Activated CD8-positive, alpha-beta memory T cell treated with anti-CD3 and anti-CD28 coated beads, Interleukin-2, amount 10 ng/mL, durations not matched to agents 7 days and 5 days (primary cell): ENCODE measurements at regions not wholly inside any gene's neighbourhood (a gene's known extent, or its start where the extent isn't known, plus 50 kb on each side); places are given as distances from the start of the nearest gene placed in this dataset.
A peak's percentile ranks its signal among the peaks of the same experiment; 100 is the strongest.
"Not testable (repeated sequence)": the region's sequence is repeated elsewhere in the genome, so short reads cannot be mapped to it uniquely, and the experiment has no call there.

ENCODE experiments used
- ATAC-seq: fragments of 150-1000 bp; cut with Tn5 transposase; one replicate; pipeline ENCODE4 v1.10.0; 2021; ENCODE audit warnings: moderate library complexity
- CTCF ChIA-PET: fragments of 350-600 bp; sonication (Branson Sonifier 250); formaldehyde crosslinking; loops from one replicate; lab custom pipeline; 2021; ENCODE audit warnings: antibody characterized with exemption; lab: Charles Lee
- DNase-seq: peaks from one replicate; pipeline ENCODE4 v3.0.0-alpha.2; 2020
- H3K27ac Mint-ChIP-seq: one replicate; pipeline ENCODE4 v1.8.0; 2021; ENCODE audit warnings: mild to moderate bottlenecking, mixed read lengths
- H3K27me3 Mint-ChIP-seq: one replicate; pipeline ENCODE4 v1.8.0; 2021; ENCODE audit warnings: mixed read lengths
- H3K36me3 Mint-ChIP-seq: one replicate; pipeline ENCODE4 v1.8.0; 2021; ENCODE audit warnings: mild to moderate bottlenecking, mixed read lengths
- H3K4me1 Mint-ChIP-seq: one replicate; pipeline ENCODE4 v1.8.0; 2021; ENCODE audit warnings: mixed read lengths
- H3K4me3 Mint-ChIP-seq: one replicate; pipeline ENCODE4 v1.8.0; 2021; ENCODE audit warnings: mild to moderate bottlenecking, moderate library complexity, mixed read lengths
- H3K9me3 Mint-ChIP-seq: one replicate; pipeline ENCODE4 v1.8.0; 2022; ENCODE audit warnings: low read depth, mixed read lengths

DNA sequence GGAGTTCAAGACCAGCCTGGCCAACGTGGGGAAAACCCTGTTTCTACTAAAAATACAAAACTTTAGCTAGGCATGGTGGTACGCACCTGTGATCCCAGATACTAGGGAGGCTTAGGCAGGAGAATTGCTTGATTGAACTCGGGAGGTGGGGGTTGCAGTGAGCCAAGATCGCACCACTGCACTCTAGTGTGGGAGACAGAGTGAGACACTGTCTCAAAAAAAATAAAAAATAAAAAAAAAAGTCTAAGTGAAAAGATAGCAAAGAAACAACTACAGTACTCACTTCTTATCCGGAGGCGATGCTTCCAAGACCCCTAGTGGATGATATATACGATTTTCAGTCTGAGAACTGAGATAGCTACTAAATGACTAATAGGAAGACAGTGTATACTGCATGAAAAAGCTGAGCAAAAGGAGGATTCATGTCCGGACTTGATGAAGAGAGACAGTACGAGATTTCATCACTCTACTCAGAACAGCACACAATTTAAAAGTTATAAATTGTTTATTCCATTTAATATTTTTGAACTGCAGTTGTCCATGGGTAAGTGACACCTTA is 138.7 kb upstream of the GOLGA6L6 start:
- H3K4me3 Mint-ChIP-seq, H3K27me3 Mint-ChIP-seq, H3K27ac Mint-ChIP-seq, H3K4me1 Mint-ChIP-seq, H3K36me3 Mint-ChIP-seq, ATAC-seq, DNase-seq, CTCF ChIA-PET, H3K9me3 Mint-ChIP-seq: not testable (repeated sequence)

DNA sequence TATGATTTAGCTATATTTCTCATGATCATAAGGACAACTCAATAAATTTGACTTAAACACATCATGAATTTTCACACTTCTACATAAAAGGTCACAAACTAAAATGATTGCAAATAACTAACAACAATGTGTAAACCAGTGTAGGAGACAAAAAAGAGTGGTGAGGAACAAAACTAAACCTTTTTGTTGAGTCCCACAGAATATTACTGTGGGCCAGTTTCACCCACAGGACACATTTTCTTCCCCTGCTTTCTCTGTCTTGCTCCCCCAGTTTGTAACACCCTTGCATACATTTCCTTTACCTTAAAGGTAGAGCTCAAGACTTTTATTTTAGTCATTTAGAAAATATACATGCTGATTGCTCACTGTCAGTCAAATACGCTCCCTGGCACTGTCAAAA is 130.9 kb upstream of the GOLGA6L6 start:
- Mint-ChIP-seq H3K27ac (no peak overlapping the region), H3K27me3 (peaks cover 3% of the 10 kb centered on the region), H3K36me3 (no peaks in the 10 kb centered on the region), H3K4me1 (no peaks in the 10 kb centered on the region), H3K4me3 (no peak overlapping the region), H3K9me3 (no peaks in the 10 kb centered on the region)
- ATAC-seq = no peak
- CTCF ChIA-PET = interaction anchor here (0.7 kb wide), 1 partner anchor 15 kb away, joined by 3 read pairs; no protein-coding TSS in a partner anchor
- no peak for DNase-seq

DNA sequence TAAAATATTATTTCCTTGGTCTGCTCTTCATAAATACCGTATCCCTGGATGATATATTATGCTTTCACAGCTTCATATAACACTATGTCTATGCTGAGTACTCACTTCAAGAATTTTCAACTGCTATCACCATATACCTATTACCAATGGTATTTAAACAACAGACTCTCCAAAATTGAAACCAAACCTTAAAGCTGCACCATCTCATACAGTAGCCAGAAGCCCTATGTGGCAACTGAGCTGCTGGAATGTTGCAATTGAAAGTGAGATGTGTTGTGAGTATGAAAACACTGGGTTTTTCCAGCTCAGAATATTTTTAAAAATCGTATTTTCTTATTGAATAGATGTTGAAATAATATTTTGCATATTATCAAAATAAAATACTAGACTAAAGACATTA is 130.1 kb upstream of the GOLGA6L6 start:
- DNase-seq (no peak), ATAC-seq (no peak)
- CTCF ChIA-PET = interaction anchor here (0.7 to 1.1 kb wide), 2 partner anchors 14 to 315 kb away, joined by 3 read pairs; no protein-coding TSS in a partner anchor
- no peaks in the 10 kb centered on the region for H3K36me3 Mint-ChIP-seq
- no peak overlapping the region for H3K27ac Mint-ChIP-seq
- no peaks in the 10 kb centered on the region for H3K4me1 Mint-ChIP-seq
- H3K27me3 Mint-ChIP-seq = peaks cover 3% of the 10 kb centered on the region
- H3K4me3 Mint-ChIP-seq = no peak overlapping the region
- H3K9me3 Mint-ChIP-seq = no peaks in the 10 kb centered on the region

DNA sequence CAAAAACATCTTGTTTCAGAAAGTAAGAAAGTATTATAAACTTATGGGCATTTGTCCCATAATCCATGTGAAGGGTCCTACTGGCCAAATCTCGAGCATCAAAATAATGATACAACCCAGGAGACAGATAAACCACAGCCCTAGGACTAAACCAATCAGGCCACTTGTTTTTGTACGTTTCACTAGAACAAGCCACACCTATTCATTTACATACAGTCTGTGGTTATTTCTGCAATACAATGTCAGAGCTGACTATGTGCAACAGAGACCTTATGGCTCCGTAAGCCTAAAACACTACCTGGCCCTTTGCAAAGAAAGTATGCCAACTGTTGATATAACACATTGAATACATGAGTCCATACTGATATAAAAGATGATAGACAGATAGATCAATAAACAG is 124.8 kb upstream of the GOLGA6L6 start:
- H3K4me3 Mint-ChIP-seq, H3K36me3 Mint-ChIP-seq, DNase-seq, ATAC-seq, H3K9me3 Mint-ChIP-seq, CTCF ChIA-PET, H3K27me3 Mint-ChIP-seq, H3K4me1 Mint-ChIP-seq, H3K27ac Mint-ChIP-seq: not testable (repeated sequence)

DNA sequence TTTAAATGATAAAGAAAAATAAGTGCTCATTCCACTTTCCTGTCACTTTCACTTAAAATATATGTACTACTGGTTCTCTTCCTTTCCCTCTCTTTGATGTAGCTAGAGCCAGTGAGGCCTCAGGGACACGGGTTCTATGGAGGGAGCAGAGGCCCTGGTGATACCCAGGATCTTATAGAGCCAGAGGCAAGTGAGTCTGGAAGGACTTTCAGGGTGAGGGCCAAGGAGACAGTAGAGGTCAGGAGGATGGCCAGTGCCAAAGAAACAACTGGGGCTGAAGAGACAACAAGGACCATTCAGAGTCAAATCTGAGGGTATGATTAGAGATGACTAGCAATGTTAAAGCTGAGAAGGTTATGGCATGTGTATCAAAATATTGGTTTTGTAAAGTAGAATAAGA is 124.1 kb upstream of the GOLGA6L6 start:
- no peaks in the 10 kb centered on the region for H3K9me3 Mint-ChIP-seq
- ATAC-seq = no peak
- CTCF ChIA-PET = no interaction called here
- H3K36me3 Mint-ChIP-seq = no peaks in the 10 kb centered on the region
- H3K4me1 Mint-ChIP-seq = no peaks in the 10 kb centered on the region
- H3K27me3 Mint-ChIP-seq = no peaks in the 10 kb centered on the region
- no peak for DNase-seq
- H3K27ac Mint-ChIP-seq = no peak overlapping the region
- H3K4me3 Mint-ChIP-seq = no peak overlapping the region

DNA sequence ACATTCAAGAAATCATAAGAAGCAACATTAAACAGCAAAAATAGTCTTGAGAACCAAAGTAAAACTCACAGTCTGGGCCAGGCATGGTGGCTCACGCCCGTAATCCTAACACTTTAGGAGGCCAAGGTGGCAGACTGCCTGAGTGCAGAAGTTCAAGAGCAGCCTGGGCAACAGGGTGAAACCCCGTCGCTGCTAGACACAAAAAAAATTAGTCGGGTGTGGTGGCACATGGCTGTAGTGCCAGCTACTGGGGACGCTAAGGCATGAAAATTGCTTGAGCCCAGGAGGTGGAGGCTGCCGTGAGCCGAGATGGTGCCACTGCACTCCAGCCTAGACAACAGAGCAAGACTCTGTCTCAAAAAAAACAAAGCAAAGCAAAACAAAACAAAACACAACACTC is 117.7 kb upstream of the GOLGA6L6 start:
- Mint-ChIP-seq H3K36me3 (no peaks in the 10 kb centered on the region), H3K4me3 (no peak overlapping the region), H3K9me3 (no peaks in the 10 kb centered on the region), H3K27ac (no peak overlapping the region), H3K4me1 (no peaks in the 10 kb centered on the region), H3K27me3 (no peaks in the 10 kb centered on the region)
- CTCF ChIA-PET = no interaction called here
- DNase-seq = no peak
- ATAC-seq = no peak

DNA sequence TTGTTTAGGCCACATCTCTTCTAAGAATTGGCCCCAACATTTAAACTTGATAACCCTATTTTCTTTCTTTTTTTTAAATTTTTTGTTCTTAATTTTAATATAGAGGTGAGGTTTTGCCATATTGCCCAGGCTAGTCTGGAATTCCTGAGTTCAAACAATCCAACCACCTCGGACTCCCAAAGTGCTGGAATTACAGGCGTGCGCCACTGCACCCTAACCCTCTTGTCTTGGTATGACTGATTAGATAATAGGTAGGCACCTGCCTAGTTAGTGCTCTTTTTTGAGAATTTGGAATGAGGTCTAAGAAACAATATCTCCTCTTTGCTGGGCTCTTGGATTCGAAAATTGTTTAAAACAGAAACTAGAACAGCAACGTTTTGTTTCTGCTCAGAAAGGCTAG is 116.4 kb upstream of the GOLGA6L6 start:
- H3K27me3 Mint-ChIP-seq = no peaks in the 10 kb centered on the region
- ATAC-seq (no peak), DNase-seq (no peak)
- H3K4me3 Mint-ChIP-seq = no peak overlapping the region
- H3K9me3 Mint-ChIP-seq = no peaks in the 10 kb centered on the region
- no peaks in the 10 kb centered on the region for H3K4me1 Mint-ChIP-seq
- no peaks in the 10 kb centered on the region for H3K36me3 Mint-ChIP-seq
- H3K27ac Mint-ChIP-seq = no peak overlapping the region
- CTCF ChIA-PET = interaction anchor here (1.2 kb wide), 1 partner anchor 14 kb away, joined by 3 read pairs; no protein-coding TSS in a partner anchor

DNA sequence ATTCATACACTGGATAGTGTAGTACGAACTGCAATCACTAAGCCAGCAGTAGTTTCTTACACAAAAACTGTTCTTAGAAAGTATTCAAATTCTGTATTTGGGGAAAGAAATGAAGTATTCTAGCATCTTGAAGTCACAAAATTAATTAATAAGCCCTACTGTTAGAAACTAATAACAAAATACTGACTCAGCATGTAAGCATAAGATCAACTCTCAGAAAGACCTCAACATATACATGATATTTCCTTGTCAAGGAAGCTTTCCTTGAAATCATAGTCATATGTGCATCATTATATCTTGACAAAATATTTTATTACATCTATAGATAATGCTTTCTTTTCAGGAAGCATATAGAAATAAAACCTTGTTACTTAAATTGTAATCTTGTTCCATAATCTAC is 115.5 kb upstream of the GOLGA6L6 start:
- Mint-ChIP-seq H3K4me1 (no peaks in the 10 kb centered on the region), H3K27ac (no peak overlapping the region), H3K27me3 (no peaks in the 10 kb centered on the region), H3K36me3 (no peaks in the 10 kb centered on the region), H3K9me3 (no peaks in the 10 kb centered on the region), H3K4me3 (no peak overlapping the region)
- ATAC-seq = no peak
- CTCF ChIA-PET = interaction anchor here (1.2 kb wide), 1 partner anchor 15 kb away, joined by 3 read pairs; no protein-coding TSS in a partner anchor
- DNase-seq = no peak

DNA sequence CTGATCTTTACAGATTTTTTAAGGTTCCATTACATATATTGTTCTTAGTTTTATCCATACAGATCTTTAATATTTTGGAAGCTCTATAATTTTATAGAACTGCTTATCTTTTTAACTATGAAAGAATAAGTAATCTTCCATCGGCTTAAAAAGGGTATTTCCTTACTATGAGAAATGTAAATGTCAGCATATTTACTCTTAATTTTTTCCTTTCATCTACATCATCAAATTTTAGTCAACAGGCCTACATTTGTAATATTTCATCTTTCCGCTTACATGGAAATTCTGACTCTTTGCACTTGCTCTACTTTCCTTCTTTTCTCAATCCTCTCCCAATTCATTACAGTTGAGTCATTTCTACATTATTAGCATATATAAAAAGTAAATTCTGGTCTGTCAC is 111.3 kb upstream of the GOLGA6L6 start:
- no peaks in the 10 kb centered on the region for H3K27me3 Mint-ChIP-seq
- no peak for ATAC-seq
- no peaks in the 10 kb centered on the region for H3K9me3 Mint-ChIP-seq
- DNase-seq = no peak
- H3K27ac Mint-ChIP-seq = no peak overlapping the region
- no peak overlapping the region for H3K4me3 Mint-ChIP-seq
- no peaks in the 10 kb centered on the region for H3K36me3 Mint-ChIP-seq
- CTCF ChIA-PET = interaction anchor here (1.0 kb wide), 1 partner anchor 9 kb away, joined by 4 read pairs; no protein-coding TSS in a partner anchor
- H3K4me1 Mint-ChIP-seq = no peaks in the 10 kb centered on the region

DNA sequence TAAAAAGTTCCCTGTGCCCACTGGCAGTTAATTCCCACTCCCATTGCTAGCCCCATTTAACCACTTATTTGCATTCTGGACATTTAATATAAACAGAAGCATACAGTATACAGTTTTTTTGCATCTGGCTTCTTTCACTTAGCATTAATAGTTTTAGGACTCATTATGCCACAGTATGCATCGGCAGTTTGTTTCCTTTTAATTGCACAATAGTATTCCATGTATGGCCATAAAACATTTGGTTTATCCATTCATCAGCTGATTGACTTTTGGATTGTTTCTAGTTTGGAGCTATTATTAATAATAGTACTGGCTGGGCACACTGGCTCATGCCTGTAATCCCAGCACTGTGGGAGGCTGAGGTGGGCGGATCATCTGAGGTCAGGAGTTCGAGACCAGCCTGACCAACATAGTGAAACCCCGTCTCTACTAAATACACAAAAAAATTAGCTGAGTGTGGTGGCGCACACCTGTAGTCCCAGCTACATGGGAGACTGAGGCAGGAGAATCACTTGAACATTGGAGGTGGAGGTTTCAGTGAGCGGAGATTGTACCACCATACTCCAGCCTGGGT is 106.9 kb upstream of the GOLGA6L6 start:
- H3K36me3 Mint-ChIP-seq, DNase-seq, CTCF ChIA-PET, H3K27ac Mint-ChIP-seq, H3K4me3 Mint-ChIP-seq, H3K9me3 Mint-ChIP-seq, H3K27me3 Mint-ChIP-seq, ATAC-seq, H3K4me1 Mint-ChIP-seq: not testable (repeated sequence)

DNA sequence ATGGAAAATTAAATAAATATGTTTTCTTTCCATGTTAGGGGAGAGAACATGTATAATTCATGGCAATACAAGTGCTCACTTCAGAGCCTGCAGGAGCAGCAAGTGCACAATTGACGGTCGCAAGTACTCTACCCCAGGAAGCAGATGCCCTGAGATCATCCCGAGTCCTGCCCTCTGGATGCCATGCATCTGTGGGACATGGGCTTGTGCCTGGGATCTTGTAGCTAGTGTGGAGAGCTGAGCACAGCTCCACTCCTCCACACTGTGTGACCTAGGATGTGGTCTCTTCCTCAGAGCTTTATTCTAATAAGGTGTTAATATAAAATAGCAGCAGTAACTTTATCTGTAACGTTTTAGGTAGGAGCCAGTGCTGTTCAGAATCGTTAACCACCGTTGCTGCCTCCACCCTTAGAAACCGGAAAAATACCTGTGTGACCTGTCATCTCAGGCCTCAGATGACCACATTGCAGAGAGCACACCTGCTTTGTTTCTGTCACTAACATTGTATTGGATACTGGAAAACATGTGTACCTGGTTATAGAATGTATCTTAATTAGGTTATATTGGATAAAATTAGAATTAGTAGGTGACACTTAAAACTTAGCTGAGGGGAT is 105.0 kb upstream of the GOLGA6L6 start:
- DNase-seq (no peak), ATAC-seq (no peak)
- Mint-ChIP-seq H3K36me3 (no peaks in the 10 kb centered on the region), H3K27me3 (peaks cover 13% of the 10 kb centered on the region), H3K27ac (no peak overlapping the region), H3K4me1 (no peaks in the 10 kb centered on the region), H3K4me3 (no peak overlapping the region), H3K9me3 (no peaks in the 10 kb centered on the region)
- CTCF ChIA-PET = interaction anchor here (1.2 kb wide), 1 partner anchor 638 kb away, joined by 4 read pairs; no protein-coding TSS in a partner anchor

DNA sequence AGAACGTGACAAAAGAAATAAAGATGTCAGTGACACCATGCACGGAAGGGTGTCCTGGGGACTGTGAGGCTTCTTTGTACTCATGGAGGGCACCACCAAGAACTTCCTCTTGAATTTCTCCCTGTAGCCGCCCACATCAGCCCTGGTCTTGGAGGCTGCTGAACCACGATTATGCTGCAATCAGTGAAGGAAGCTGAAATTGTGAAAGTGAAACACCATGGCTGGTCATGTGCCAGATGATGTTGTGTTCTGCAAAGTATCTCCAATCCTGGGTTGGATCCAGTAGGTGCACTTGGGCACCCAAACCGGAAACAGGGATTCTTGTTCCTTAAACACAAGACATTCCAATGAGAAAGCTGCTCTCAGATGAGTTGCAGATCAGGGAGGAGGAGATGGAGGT is 104.4 kb upstream of the GOLGA6L6 start:
- H3K4me3 Mint-ChIP-seq = no peak overlapping the region
- H3K27ac Mint-ChIP-seq = no peak overlapping the region
- H3K36me3 Mint-ChIP-seq = no peaks in the 10 kb centered on the region
- no peaks in the 10 kb centered on the region for H3K4me1 Mint-ChIP-seq
- DNase-seq (peak; percentile 82), ATAC-seq (peak; percentile 92)
- no peaks in the 10 kb centered on the region for H3K9me3 Mint-ChIP-seq
- CTCF ChIA-PET = interaction anchor here (1.2 kb wide), 1 partner anchor 639 kb away, joined by 4 read pairs; no protein-coding TSS in a partner anchor
- peaks cover 13% of the 10 kb centered on the region for H3K27me3 Mint-ChIP-seq

DNA sequence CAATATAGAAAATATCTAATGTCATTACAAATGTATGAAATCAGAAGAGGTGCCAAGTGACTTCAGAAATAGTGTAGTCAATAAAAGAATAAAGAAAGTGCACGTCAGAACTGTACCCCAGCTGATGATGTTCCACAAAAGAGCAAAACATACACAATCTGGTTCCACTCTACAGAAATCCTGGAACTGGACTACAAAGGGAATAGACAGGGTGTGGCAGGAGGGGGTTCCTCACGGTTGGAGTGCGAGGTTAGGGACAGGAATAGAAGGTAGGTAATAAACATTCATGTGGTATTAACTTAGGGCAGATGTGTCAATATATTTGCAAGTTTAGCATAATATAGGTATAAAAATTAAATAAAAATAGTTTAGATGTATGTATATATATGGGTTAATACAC is 103.3 kb upstream of the GOLGA6L6 start:
- no peak overlapping the region for H3K4me3 Mint-ChIP-seq
- no peak overlapping the region for H3K27ac Mint-ChIP-seq
- DNase-seq (no peak), ATAC-seq (no peak)
- H3K27me3 Mint-ChIP-seq = peaks cover 13% of the 10 kb centered on the region
- no peaks in the 10 kb centered on the region for H3K36me3 Mint-ChIP-seq
- CTCF ChIA-PET = interaction anchor here (1.2 to 1.3 kb wide), 2 partner anchors 8 to 26 kb away, joined by 3 to 4 read pairs; no protein-coding TSS in a partner anchor
- no peaks in the 10 kb centered on the region for H3K9me3 Mint-ChIP-seq
- H3K4me1 Mint-ChIP-seq = no peaks in the 10 kb centered on the region
